DMS 273 (cell line): ENCODE measurements at regions not wholly inside any gene's neighbourhood (a gene's known extent, or its start where the extent isn't known, plus 50 kb on each side); places are given as distances from the start of the nearest gene placed in this dataset.
A peak's percentile ranks its signal among the peaks of the same experiment; 100 is the strongest.

Source experiments
- DNase-seq: peaks from one replicate; lab custom pipeline; 2025; ENCODE audit not compliant: unreplicated experiment; lab: John Stamatoyannopoulos, UW

- DNase-seq = peak; percentile 72
These were observed 185.7 kb upstream of the KLHL29 start for GRCh38 chr2:23199115-23199918.

DNA sequence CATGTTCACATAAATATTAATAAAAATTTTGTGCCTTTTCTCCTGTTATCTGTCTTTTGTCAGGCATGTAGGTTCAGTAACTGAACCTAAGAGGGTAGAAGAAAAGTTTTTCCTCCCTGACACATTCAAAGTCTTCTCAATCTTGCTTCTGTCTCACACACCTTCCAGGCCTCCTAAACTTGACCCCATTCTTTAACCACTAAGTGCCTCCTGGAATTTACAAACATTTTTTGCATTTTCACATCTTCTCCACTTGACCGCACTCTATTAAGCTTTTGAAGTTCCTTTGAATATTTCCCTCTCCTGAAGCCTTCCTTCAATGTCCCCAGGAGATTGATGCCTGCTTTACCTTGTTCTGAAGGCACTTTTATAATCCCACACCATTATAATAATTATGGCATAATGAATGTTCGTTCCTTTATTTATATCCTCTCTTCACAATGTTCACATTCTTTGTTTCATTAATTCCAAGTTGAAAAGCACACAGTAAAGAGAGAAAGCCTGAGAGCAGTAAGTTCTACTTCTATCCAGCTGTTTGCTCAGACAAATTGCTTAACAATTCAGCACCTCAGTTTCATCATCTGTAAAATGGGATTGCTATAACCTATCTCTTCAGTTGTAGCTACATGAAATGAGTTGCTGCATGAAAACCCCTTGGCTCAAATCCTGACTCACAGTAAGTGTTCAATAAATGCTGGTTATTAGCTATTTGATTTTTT lies 184.8 kb upstream of the KLHL29 start:
- no peak for DNase-seq

- no peak for DNase-seq
These were observed 184.2 kb upstream of the KLHL29 start for GRCh38 chr2:23200787-23201114.

DNA sequence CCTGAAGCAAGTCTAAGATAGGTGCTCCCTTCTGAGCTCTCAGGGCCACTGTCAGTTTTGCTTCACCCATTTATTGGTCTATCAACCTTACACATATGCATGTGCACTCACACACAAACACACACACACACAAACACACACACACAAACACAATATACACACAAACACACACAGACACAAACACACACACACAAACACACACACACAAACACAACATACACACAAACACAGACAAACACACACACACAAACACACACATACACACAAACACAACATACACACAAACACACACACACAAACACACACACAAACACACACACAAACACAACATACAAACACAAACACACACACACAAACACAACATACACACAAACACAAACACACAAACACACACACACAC lies 181.6 kb upstream of the KLHL29 start:
- no peak for DNase-seq

GRCh38 chr2:23204685-23205242 lies 180.2 kb upstream of the KLHL29 start:
- no peak for DNase-seq

DNA sequence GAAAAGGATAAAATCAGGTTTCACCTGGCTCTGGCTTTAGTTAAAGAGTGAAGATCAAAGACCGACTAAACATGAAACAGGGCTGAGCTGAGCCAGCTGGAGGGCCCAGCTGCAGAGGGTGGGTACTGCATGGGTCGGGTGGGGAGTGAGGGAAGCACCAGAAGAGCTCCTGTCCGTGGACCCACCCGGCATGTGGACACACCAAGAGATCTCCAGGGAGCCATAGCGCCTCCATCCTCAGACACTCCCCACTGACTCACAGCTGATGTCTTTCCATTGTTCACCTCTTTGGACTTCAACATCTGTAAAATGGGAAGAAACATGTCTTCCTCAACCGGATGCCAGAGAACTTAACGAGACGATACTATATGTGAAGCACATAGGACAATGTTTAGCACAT lies 178.3 kb upstream of the KLHL29 start:
- no peak for DNase-seq

DNA sequence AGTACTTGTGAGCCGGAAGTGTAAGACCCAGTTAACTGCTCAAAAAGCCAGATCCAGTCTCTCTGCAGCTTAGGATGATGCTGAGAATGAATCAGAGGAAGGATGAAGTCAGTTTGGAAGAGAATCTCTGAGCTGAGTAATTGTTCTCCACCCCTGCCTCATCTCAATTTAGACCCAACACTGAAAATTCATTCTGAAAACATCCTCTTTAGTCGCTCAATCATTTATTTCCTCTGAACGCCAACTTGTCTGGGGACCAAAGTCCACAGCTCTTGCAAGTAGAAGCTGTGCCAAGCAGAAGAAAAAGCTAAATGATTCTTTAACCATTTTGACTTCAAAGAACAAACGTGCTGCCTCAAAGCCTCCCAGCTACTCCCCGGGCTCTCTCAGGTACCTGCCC lies 177.1 kb upstream of the KLHL29 start:
- no peak for DNase-seq

DNA sequence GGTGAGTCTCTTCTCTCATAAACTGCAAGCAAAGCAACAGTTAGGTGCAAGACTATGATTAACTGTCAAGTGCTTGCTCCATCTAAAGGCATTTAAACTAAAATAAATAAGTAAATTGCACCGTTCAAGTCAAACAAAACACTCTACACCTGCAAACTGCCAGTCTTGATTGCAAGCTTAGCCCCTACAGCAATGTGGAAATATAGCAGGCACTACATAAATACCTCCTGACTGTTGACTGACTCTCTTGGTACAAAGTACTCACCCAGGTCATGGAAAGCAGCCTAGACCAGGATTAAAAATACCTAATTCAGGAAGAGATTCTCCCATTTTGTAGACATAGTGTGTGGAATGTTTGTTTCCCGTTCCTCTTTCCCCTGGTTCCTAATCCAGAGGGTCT lies 176.6 kb upstream of the KLHL29 start:
- no peak for DNase-seq

DNA sequence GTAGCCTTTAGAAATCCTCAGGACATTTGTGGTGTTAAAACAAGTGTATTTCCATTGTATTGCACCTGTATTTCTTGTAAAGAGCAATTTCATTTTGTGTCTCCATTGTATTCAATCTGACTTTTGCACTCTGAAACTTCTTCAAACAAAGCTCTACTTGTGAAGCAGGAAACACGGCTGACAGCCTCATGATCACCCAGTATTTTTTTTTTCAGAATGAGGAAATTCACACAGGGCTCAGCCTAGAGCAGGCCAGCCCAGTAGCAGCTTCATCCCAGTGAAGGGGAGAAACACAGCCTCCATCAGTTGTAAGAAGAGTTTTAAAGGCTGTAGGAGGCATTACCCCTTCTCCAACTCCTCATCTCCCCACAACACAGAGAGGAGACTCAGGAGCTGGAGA lies 175.9 kb upstream of the KLHL29 start:
- no peak for DNase-seq

DNA sequence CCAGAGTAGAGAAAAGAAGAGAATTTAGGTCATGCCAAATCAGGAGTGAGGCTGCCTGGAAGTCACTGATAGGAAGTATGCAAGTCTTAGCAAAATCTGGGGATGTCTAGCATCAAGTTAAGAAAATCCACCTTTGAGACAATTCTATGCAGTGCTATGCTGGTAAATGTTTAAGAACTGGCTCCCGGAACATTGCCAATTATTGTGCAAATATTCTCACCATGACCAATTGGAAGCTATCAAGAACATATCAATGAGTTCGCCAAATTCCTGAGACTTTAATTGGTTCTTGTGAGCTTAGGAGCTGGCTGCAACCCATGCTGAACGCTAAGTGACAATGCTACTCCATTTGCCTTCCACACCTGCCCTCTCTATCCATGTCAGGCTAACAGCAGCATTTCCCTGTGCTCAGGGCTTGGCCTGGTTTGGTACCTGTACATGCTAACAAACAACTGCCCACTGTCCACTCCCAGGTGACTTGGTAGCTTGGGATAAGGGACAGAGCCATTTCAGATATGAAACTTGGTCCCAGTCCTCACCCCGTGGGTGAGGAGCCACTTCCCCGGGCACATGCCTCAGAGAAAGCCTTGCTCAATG lies 172.9 kb upstream of the KLHL29 start:
- DNase-seq = no peak

- no peak for DNase-seq
These were observed 171.8 kb upstream of the KLHL29 start for GRCh38 chr2:23213196-23213595.

DNA sequence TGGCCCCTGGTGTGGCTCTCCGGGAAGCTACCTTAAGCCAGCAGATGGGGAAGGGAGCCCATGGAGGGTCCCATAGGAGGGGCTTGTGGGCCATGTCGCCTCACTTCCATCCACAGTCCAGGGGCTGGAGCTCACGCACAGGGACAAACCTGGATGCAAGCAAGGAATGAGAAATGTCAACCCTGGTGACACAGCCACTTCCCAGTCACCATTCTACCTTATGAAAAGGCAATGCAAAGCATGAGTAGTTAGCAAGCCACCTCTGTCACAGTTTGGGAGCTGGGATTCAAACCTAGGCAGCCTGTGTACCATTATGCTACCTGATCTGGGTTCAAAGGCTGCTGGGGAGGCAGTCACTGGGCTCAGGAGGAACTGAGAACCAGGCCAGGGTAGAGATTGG lies 170.0 kb upstream of the KLHL29 start:
- DNase-seq = no peak

DNA sequence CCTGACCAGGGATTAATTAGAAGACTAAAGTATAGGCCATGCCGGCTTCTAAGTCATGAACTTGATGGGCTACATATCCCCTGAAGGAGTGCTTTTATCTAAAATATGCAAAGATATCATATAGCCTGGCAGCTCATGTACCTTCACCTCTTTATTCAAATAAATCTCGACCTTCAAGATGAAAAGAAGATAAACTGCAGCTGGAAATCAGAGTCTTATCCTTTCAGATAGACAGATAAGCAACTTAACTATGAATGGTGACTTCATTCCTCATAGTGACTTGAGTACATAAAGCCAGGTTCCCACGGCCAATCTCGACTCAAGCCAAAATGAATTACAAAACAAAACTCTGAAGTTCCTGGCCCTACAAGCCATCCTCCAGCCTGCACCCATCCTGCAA lies 165.3 kb upstream of the KLHL29 start:
- DNase-seq = no peak

GRCh38 chr2:23220513-23221094 lies 164.4 kb upstream of the KLHL29 start:
- DNase-seq = no peak

GRCh38 chr2:23221236-23221635 lies 163.7 kb upstream of the KLHL29 start:
- no peak for DNase-seq

DNA sequence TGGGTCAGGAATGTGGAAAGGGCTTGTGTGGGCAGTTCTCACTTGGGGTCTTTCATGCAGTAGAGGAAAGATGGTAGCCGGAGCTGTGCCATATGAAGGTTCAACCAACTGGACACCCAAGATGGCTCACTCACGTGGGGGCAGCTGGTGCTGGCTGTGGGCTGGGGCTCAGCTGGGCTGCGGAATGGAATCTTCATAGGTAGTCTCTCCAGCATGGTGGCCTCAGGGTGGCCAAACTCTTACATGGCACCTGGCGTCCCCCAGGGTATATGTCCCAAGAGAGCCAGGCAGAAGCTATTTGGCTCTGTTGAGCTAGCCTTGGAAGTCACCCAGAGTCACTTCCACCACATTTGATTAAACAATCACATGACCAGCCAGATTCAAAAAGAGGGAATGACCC lies 163.1 kb upstream of the KLHL29 start:
- no peak for DNase-seq

GRCh38 chr2:23230885-23231284 lies 154.1 kb upstream of the KLHL29 start:
- no peak for DNase-seq

GRCh38 chr2:23231865-23232264 lies 153.1 kb upstream of the KLHL29 start:
- no peak for DNase-seq

DNA sequence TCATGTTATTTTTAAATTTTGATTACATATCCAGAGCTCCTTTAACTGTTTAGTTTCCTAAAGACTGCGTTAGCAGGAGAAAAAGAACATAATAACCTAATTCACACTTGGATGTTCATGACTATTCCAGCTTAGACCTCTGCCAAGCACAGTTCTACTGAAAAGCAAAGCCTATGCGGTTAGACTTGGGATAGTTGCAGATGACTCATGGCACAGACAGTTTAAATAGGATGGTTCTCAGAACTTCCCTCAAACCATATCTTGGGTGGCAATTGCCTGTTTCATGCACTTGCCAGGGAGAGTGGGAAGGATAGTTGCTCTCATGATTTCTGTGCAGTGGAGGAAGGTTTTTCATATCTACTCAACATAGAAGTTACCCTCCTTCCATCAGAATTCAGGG lies 149.7 kb upstream of the KLHL29 start:
- DNase-seq = no peak

GRCh38 chr2:23235736-23236135 lies 149.2 kb upstream of the KLHL29 start:
- no peak for DNase-seq

DNA sequence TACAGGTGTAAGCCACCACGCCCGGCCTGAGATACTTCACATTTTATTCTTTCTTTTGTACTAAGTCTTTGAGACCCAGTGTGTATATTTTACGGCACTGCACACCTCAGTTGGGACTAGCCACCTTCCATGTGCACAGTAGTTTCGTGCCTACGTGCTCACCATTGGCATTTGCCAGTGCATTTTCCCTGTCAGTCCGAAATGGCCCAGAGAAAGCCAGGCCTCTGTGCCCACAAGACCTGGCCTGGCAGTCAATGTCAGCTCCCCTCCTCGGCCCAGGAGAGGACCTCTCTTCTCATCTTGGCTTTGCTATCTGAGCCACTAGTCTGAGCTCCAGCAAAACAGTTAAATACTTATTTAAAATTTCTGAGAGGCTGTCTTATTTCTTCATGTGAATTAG lies 147.8 kb upstream of the KLHL29 start:
- DNase-seq = no peak
